Upper lobe of right lung (tissue), 1 donor: ENCODE measurements at regions not wholly inside any gene's neighbourhood (a gene's known extent, or its start where the extent isn't known, plus 50 kb on each side); places are given as distances from the start of the nearest gene placed in this dataset.
"Not testable (repeated sequence)": the region's sequence is repeated elsewhere in the genome, so short reads cannot be mapped to it uniquely, and the experiment has no call there.

Experiments used
- ATAC-seq: fragments of 200-7000 bp; cut with Tn5 transposase; one replicate; pipeline ENCODE4 v1.9.1; 2020; ENCODE audit warnings: mild to moderate bottlenecking, moderate library complexity
- DNase-seq: peaks from one replicate; pipeline ENCODE4 v3.0.0-alpha.2; 2020
- H3K27ac ChIP-seq: fragments of 200-600 bp; one replicate; pipeline ENCODE4 v1.8.0; 2022
- H3K27me3 ChIP-seq: fragments of 200-600 bp; one replicate; pipeline ENCODE4 v1.8.0; 2022; ENCODE audit warnings: mild to moderate bottlenecking
- H3K36me3 ChIP-seq: fragments of 200-600 bp; one replicate; pipeline ENCODE4 v1.8.0; 2022
- H3K4me1 ChIP-seq: fragments of 200-600 bp; one replicate; pipeline ENCODE4 v1.8.0; 2022
- H3K4me3 ChIP-seq: fragments of 200-600 bp; one replicate; pipeline ENCODE4 v1.8.0; 2022; ENCODE audit warnings: mild to moderate bottlenecking
- H3K9me3 ChIP-seq: fragments of 200-600 bp; one replicate; pipeline ENCODE4 v1.8.0; 2022
- intact Hi-C: fragments of 100-400 bp; cut with DNase I; formaldehyde crosslinking; loops from one replicate; pipeline ENCODE4 v1.11.0; 2022
- donor health status: DM: no; HTN: yes; CAD: no; lungs with severe emphysema.

DNA sequence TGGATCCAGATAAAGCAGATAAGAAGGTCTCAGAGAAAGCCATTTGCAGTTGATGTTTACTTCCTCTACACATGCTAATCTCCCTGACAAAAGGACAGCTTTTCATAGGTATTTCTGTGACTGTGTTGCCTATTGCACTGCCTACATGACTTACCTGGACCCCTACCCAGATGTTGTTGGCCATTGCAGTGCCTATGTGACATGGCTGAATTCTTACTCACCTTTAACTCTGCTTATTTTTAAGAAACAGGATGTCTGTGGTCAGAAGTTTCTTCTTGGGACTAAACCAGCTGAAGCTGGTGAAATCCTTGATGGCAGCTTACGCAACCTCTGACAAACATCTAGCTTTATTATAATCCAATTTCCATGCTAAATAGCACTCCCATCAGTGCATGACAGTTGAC lies 50.7 kb downstream of the PPIAL4D start:
- DNase-seq, H3K27me3 ChIP-seq, intact Hi-C loops, H3K36me3 ChIP-seq, H3K4me3 ChIP-seq, H3K9me3 ChIP-seq, H3K27ac ChIP-seq, H3K4me1 ChIP-seq: not testable (repeated sequence)
- peak; percentile 61 for ATAC-seq

DNA sequence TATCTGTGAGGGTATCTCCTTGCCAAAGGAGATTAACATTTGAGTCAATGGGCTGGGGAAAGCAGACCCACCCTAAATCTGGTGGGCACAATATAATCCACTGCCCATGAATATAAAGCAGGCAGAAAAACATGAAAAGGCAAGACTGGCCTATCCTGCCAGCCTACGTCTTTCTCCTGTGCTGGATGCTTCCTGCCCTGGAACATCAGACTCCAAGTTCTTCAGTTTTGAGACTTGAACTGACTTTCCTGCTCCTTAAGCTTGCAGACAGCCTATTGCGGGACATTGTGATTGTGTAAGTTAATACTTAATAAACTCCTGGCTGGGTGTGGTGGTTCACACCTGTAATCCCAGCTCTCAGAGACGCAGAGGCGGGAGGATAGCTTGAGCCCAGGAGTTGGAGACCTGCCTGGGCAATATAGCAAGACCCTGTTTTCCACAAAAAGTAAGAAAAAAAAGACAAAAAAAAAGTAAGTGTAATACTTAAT lies 52.4 kb downstream of the PPIAL4D start:
- not testable (repeated sequence) for DNase-seq
- peak; percentile 56 for ATAC-seq

DNA sequence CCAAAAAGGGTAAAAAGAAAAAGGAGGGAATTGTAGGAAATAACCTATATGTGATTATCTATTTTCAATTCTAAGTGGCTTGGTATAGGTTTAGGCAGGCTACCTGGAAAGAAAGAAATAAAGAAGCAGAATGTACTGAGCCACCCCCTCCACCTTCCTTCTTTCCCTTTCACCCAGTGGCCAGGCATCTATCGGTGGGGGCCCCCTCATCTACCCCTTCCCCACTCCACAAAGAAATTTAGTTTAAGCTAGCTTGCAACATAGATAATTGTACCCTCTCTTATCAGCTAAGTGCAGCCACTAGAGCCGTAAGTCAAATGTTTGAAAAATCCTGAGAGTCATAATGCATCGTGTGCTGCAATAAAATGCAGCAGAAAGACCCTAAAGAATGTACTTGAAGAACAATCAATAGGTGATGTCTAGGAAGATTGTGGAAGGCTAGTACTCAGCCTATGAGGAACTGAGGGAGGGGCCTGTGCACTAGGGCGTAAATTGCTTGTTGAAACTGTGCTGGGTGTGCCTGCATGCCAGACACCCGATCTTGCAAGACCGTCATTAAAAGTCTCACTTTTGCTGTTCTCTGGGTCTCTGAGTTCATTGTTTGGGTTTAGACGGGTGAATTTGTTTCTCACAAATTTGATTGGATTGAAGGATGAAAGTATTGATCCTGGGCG lies 53.0 kb downstream of the PPIAL4D start:
- H3K27ac ChIP-seq, H3K9me3 ChIP-seq, H3K27me3 ChIP-seq, H3K36me3 ChIP-seq, DNase-seq, intact Hi-C loops, H3K4me1 ChIP-seq, H3K4me3 ChIP-seq: not testable (repeated sequence)
- ATAC-seq: peak; percentile 54

More for the DNA sequence above, 52.4 kb downstream of the PPIAL4D start:
- H3K4me1 ChIP-seq, H3K27me3 ChIP-seq, H3K27ac ChIP-seq, H3K4me3 ChIP-seq, intact Hi-C loops, H3K9me3 ChIP-seq, H3K36me3 ChIP-seq: not testable (repeated sequence)

DNA sequence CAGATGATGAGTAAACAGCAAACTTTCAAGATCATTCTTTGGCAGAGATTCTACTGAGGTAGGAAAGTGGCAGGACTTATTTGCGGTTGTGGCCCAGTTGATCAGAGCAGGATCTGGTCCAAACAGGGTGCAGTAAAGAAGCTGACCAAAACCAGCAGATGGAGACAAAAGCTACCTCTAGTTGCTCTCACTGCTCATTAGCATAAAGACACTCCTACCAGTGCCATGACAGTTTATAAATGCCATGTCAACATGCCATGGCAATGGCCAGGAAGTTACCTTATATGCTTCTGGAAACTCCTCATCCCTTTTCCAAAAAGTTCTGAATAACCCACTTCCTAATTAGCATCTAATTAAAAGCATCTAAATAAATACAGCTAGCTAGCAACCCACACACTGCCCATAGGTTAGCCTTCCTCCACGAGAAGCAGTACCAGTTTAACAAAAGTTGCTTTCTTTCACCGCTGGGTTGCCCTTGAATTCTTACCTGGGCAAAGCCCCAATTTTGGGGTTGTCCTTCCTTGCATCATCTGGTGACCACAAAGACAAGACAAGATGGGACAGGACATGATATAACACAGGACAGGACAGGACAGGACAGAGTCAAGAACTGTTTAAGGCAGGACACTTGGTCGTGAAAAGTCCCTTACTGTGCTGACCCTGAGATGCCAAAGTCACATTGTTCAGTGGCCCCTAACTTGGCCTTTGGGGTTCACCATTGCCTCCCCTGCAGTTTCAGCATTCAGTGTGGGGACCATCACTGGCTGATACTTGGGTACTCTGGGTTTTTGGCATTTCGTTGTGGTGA lies 59.2 kb downstream of the PPIAL4D start:
- intact Hi-C loops, H3K4me1 ChIP-seq, H3K4me3 ChIP-seq, H3K9me3 ChIP-seq, DNase-seq, H3K27me3 ChIP-seq, H3K27ac ChIP-seq, H3K36me3 ChIP-seq: not testable (repeated sequence)
- ATAC-seq: peak; percentile 95

DNA sequence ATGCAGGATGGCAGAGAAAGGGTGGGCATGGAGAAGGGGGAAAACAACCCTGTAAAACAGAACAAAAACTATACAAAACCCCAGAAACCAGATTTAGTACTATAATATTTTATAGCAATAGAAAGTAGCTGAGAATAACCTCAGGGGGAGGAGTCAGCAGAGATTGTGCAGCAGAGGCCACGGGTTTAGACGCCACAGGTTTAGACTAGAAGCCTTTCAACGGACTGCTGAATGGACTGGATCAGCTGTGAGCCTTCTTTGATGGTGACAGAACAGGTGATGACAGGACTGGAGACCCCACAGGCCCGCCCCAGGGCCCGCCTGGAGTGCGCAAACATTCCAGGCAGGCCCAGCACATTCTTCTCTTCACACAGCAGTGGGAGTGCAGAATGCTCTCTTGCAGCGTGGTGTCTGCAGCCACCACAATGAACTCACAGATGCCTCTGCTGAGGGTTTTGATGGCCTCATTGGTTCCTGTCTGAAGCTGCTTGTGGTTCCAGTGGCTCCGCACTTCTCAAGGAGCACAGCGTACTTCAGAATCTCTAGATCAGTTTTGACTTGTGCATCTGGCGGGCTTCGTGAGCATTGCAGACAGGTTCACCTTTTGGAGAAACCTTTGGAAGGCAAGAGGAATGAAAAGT lies 65.6 kb downstream of the PPIAL4D start:
- H3K9me3 ChIP-seq, intact Hi-C loops, H3K4me3 ChIP-seq, H3K36me3 ChIP-seq, DNase-seq, H3K27me3 ChIP-seq, ATAC-seq, H3K27ac ChIP-seq, H3K4me1 ChIP-seq: not testable (repeated sequence)

DNA sequence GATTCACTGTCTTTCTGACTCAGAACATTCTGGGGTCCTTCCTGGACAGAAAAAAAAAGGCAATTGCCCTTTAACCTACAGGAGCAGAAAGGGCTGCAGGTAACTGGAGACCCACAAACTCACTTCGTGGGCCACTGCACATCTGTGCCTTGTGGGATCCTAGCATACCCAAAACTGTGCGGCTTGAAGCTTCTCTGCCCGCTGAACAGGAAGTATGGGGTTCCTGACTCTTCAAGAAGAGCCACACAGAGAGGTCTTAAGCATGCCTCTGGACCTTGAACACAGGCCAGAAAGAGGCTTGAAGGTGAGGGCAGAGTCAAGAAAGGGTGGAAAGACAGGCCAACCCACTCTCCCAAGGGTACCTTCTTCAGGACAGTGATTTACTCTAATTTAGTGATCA lies 67.6 kb downstream of the PPIAL4D start:
- H3K27me3 ChIP-seq, intact Hi-C loops, DNase-seq, H3K9me3 ChIP-seq, ATAC-seq, H3K27ac ChIP-seq, H3K36me3 ChIP-seq, H3K4me3 ChIP-seq, H3K4me1 ChIP-seq: not testable (repeated sequence)

DNA sequence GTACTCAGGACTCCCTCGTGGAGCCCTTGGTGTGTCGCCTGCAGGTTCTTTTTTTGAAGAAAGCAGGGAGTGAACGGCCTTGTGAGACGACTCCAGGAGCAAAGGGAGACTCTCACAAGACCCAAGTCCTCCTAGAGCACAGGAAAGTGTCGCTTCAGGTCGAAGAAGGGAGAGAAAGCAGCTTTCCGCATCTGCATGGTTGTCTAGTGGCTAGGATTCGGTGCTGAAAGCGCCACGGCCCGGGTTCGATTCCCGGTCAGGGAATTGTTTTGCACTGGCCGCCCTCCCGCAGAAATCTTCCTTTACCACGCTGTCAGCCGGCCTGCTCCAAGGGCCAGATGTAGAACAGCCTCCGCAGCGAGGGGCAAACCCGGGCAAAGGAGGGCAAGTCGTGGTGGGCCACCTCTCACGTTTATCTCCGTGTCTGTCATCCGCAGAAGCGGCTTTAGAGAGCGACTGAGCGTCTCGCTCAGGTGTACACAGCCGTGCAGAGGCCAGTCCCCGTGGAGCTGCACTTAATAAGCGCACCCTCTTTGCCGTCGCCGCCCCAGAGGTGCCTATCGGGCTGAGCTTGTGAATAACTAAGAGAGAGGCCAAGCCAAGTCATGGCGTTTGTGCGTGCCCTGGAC lies 72.6 kb downstream of the FAM72D start:
- H3K4me3 ChIP-seq, H3K27ac ChIP-seq, intact Hi-C loops, H3K4me1 ChIP-seq, ATAC-seq, DNase-seq, H3K36me3 ChIP-seq, H3K27me3 ChIP-seq, H3K9me3 ChIP-seq: not testable (repeated sequence)

DNA sequence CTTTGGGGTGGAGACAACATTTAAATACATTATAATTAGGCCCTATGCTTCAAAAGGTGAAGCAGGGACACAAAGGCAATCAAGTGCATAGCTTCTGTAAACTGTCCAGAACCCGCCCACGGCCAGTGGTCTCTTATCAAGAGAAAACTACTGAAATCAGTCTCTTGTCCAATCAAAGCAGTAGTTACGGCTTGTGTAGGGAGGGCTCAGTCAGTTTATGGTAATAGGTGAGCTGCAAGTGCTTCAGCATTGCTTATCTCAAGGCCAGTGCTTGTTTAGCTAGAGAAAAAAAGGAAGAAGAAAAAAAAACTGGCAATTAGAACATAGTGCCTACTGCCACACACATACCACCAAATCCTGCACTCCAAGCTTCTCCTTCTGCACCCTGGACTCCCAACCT lies 68.6 kb downstream of the FAM72D start:
- H3K9me3 ChIP-seq, H3K27ac ChIP-seq, intact Hi-C loops, H3K36me3 ChIP-seq, DNase-seq, H3K4me3 ChIP-seq, H3K4me1 ChIP-seq, H3K27me3 ChIP-seq, ATAC-seq: not testable (repeated sequence)
